Stimulated activated CD8-positive, alpha-beta memory T cell treated with anti-CD3 and anti-CD28 coated beads, Interleukin-7, amount 100 ng/mL, for 1 hour (primary cell): ENCODE measurements at regions not wholly inside any gene's neighbourhood (a gene's known extent, or its start where the extent isn't known, plus 50 kb on each side); places are given as distances from the start of the nearest gene placed in this dataset.

Source experiments
- DNase-seq, 2 donors: peaks; one replicate each; pipeline ENCODE4 v3.0.0-alpha.2; 2020; ENCODE audit warnings: low read depth in 2 of 2

DNA sequence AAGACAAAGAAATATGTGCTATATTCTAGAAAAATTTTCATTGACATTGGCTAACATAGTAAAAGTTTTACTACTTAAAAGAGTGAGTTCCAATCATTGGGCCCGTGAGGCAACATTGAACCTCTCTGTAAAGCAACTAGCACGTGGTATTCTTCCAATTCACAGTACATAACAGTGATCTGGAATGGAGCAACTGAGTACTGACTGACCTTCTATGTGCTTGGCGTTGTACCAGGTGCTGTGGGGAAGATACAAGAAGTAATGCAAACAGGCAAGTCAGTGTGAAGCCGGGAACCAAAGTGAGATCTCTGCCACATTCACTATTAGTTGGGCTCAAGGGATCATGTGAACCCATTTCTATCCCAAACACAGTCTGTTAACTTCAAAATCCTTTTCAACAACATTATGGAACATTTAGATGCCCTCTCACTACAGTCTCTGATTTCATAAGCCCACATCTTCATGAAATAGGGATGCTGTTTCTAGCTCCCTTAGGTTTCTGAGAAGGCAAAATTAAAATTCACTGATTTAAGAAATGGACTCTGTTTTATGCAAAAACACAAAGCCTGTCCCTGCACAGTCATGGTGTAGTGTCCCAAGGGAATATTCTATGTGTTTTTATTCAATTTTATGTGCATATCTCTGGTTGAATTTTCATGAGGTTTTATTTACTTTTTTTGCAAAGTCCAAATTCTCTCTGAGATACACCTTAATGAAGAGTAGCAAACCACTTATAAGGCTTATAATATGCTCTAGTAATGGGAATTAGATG is 61.8 kb upstream of the NCAM1 start:
- DNase-seq = no peak

DNA sequence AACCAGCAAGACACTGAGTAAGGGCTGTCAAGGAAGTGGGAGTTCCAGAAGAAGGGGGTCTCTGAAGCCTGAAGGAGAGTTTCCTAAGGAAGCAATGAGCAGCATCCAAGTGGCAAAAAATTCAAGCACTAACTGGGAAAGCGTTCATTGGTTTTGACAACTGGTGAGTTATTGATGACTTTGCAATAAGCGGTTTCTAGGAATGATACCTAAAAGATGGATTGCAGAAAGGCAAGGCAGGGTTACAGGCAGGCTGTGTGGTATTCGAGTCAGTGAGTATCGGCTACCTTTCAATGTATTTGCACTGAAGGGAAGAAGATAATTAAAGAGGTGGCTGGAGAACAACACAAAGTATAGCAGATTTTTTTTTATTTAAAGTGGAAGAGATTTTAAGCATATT is 59.3 kb upstream of the NCAM1 start:
- DNase-seq = no peak

DNA sequence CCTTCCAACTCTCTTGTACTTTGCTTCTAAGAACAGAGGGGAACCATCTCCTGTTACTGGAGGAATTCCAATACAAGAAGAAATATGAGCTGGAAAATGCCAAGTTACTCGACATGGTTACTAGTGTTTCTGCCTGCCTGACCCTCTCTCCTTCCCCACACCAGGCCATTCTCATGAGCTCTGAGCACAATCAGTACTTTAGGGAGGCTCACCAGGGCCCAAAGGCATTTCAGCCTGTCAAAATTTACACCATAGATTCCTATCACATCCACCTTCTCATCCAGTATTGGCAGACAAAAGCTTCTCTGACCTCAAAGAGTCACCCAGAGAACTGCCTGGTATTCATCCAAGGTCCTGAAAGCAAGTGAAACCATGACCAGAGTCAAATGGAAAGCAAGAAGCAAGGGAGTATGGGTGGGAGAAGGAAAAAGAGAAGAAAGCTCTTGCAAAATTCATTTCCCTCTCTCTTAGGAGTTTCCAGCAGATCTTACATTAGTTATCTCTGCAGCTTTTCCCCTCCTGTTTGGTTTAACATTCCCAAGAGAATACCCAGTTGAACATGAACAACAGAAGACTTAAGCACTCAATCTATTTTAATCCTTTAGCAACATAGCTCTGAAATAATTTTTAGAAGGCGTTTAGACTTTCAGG is 58.7 kb upstream of the NCAM1 start:
- DNase-seq = no peak

DNA sequence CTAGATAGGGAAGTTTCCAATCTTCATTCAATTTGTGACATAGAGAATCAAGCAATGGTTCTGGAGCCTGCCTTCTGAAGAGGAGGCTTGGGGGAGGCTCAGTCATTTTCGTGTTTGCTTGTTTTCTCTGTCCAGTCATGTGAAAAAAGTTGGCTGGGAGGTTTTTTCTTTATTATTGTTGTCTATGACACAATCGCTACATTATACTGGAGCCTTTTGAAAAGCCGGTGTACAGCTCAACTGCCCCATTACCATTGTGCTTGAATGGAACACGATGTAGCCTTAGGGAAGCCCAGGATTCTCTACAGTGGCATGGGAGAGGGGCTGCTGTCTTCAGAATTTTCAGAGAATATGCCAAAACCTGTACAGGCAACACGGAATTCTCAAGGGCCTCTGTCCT is 57.9 kb upstream of the NCAM1 start:
- no peak for DNase-seq

DNA sequence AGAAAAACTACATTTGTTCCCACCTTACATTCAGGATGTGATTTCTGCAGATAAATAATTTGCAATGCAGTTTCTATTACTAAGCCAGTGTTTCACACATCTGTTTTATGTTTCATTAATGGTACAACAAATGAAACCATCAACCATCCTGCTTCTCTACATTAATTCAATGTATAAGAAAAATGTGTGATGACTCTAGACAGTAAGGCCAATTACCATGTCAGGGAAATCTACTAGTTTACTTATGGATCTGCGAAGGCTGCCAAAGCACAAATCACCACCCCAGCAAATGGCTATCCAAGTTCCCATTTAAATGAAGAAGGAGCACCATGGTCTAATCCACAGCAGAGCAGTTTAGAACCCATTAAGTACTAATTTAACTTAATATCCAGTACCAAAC is 50.1 kb upstream of the NCAM1 start:
- no peak for DNase-seq
